GM10266 (cell line): ENCODE measurements at regions not wholly inside any gene's neighbourhood (a gene's known extent, or its start where the extent isn't known, plus 50 kb on each side); places are given as distances from the start of the nearest gene placed in this dataset.
A peak's percentile ranks its signal among the peaks of the same experiment; 100 is the strongest.

Experiments used
- DNase-seq: peaks from one replicate; pipeline ENCODE4 v3.0.0; 2012; ENCODE audit errors: extremely low spot score
- CTCF ChIP-seq: IDR thresholded peaks from 2 replicates; pipeline ENCODE4 v1.5.1; 2012; ENCODE audit warnings: mild to moderate bottlenecking, low read depth; ENCODE audit not compliant: control insufficient read depth, insufficient read depth; ENCODE audit errors: missing control alignments

- TF ChIP-seq CTCF: no peak
Observed at GRCh38 chr6:85772641-85773040, 130.0 kb upstream of the SYNCRIP start.

GRCh38 chr6:85771925-85772430 is 129.3 kb upstream of the SYNCRIP start:
- no peak for DNase-seq

More at GRCh38 chr6:85772641-85773040, 130.0 kb upstream of the SYNCRIP start:
- DNase-seq: no peak

GRCh38 chr6:85771455-85771854 is 128.8 kb upstream of the SYNCRIP start:
- DNase-seq: no peak
- no peak for TF ChIP-seq CTCF

More at GRCh38 chr6:85771925-85772430, 129.3 kb upstream of the SYNCRIP start:
- TF ChIP-seq CTCF: no peak

GRCh38 chr6:85764844-85765243 is 122.2 kb upstream of the SYNCRIP start:
- TF ChIP-seq CTCF: no peak

GRCh38 chr6:85756982-85757381 is 114.3 kb upstream of the SYNCRIP start:
- peak; percentile 23 for TF ChIP-seq CTCF
- DNase-seq: no peak

More at GRCh38 chr6:85764844-85765243, 122.2 kb upstream of the SYNCRIP start:
- no peak for DNase-seq

GRCh38 chr6:85754894-85755293 is 112.2 kb upstream of the SYNCRIP start:
- TF ChIP-seq CTCF: no peak

GRCh38 chr6:85752602-85753001 is 109.9 kb upstream of the SYNCRIP start:
- no peak for TF ChIP-seq CTCF
- no peak for DNase-seq

More at GRCh38 chr6:85754894-85755293, 112.2 kb upstream of the SYNCRIP start:
- DNase-seq: no peak
